DND-41 (cell line): ENCODE measurements at regions not wholly inside any gene's neighbourhood (a gene's known extent, or its start where the extent isn't known, plus 50 kb on each side); places are given as distances from the start of the nearest gene placed in this dataset.

Experiments used
- ATAC-seq: fragments of 200-7000 bp; cut with Tn5 transposase; 3 replicates; pipeline ENCODE4 v1.9.1; 2021; ENCODE audit warnings: low read depth; ENCODE audit not compliant: insufficient read depth
- DNase-seq: peaks from one replicate; pipeline ENCODE4 v3.0.0-alpha.2; 2020
- H2AFZ ChIP-seq: 2 replicates; pipeline ENCODE4 v1.6.0; 2012; ENCODE audit warnings: low read depth, low read length
- H3K27ac ChIP-seq: 2 replicates; pipeline ENCODE4 v1.5.1; 2012; ENCODE audit warnings: low read length, inconsistent platforms
- H3K27me3 ChIP-seq: fragments of 200-600 bp; sonication (generic); 2 replicates; pipeline ENCODE4 v1.6.0; 2012; ENCODE audit warnings: low read length, mild to moderate bottlenecking, inconsistent platforms; ENCODE audit not compliant: insufficient read depth, poor library complexity
- H3K36me3 ChIP-seq: 2 replicates; pipeline ENCODE4 v1.5.1; 2012; ENCODE audit warnings: low read length, inconsistent platforms; ENCODE audit not compliant: insufficient read depth
- H3K4me1 ChIP-seq: 2 replicates; pipeline ENCODE4 v1.5.1; 2012; ENCODE audit warnings: mild to moderate bottlenecking, low read length; ENCODE audit not compliant: insufficient read depth
- H3K4me2 ChIP-seq: 2 replicates; pipeline ENCODE4 v1.6.0; 2012; ENCODE audit warnings: mild to moderate bottlenecking, moderate library complexity, low read length, inconsistent platforms; ENCODE audit not compliant: insufficient read depth
- H3K4me3 ChIP-seq, 2 experiments: fragments of 200-600 bp in 1 of 2; shearing (Covaris generic) in 1 of 2; 2 replicates each; pipeline ENCODE4 v1.5.1; 2012 to 2016; ENCODE audit warnings: inconsistent platforms in 2 of 2, low read length in 2 of 2, mild to moderate bottlenecking in 2 of 2, low read depth in 1 of 2, moderate library complexity in 1 of 2
- H3K79me2 ChIP-seq: 2 replicates; pipeline ENCODE4 v1.6.0; 2012; ENCODE audit warnings: low read length, inconsistent platforms; ENCODE audit not compliant: insufficient read depth
- H3K9ac ChIP-seq: 2 replicates; pipeline ENCODE4 v1.6.0; 2012; ENCODE audit warnings: low read depth, mild to moderate bottlenecking, inconsistent platforms, low read length, moderate library complexity
- H3K9me3 ChIP-seq: 2 replicates; pipeline ENCODE4 v1.5.1; 2012; ENCODE audit warnings: low read length, moderate library complexity, mild to moderate bottlenecking, inconsistent platforms; ENCODE audit not compliant: insufficient read depth, severe bottlenecking
- H4K20me1 ChIP-seq: 2 replicates; pipeline ENCODE4 v1.6.0; 2012; ENCODE audit warnings: low read length; ENCODE audit not compliant: insufficient read depth
- CTCF ChIP-seq: IDR thresholded peaks from 2 replicates; pipeline ENCODE4 v1.5.1; 2012; ENCODE audit warnings: borderline replicate concordance, low read length, moderate library complexity, mild to moderate bottlenecking; ENCODE audit not compliant: poor library complexity, severe bottlenecking; ENCODE audit errors: extremely low read depth
- EZH2 ChIP-seq: IDR thresholded peaks from 3 replicates; pipeline ENCODE4 v1.6.1; 2012; ENCODE audit warnings: borderline replicate concordance, low read depth, mild to moderate bottlenecking, moderate library complexity, low read length, inconsistent platforms; ENCODE audit not compliant: severe bottlenecking

DNA sequence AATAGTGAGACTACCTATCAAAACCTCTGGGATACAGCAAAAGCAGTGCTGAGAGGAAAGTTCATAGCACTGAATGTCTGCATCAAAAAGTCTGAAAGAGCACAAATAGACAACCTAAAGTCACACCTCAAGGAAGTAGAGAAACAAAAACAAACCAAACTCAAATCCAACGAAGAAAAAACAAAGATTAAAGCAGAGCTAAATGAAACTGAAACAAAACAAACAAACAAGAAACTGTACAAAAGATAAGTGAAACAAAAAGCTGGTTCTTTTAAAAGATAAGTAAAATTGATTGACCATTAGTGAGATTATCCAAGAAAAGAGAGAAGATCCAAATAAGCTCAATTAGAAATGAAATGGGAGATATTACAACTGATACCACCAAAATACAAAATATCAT lies 378.3 kb upstream of the NDST4 start:
- Histone ChIP-seq H3K4me2 (no peak overlapping the region), H3K79me2 (no peaks in the 10 kb centered on the region), H4K20me1 (no peaks in the 10 kb centered on the region), H3K27ac (no peak overlapping the region), H3K4me3 (no peak overlapping the region), H3K9me3 (no peaks in the 10 kb centered on the region), H3K9ac (no peak overlapping the region), H2AFZ (no peak overlapping the region), H3K27me3 (no peaks in the 10 kb centered on the region), H3K4me1 (no peaks in the 10 kb centered on the region), H3K36me3 (no peaks in the 10 kb centered on the region)
- DNase-seq (no peak), ATAC-seq (no peak)
- no peak for TF ChIP-seq EZH2
- no peak for TF ChIP-seq CTCF

DNA sequence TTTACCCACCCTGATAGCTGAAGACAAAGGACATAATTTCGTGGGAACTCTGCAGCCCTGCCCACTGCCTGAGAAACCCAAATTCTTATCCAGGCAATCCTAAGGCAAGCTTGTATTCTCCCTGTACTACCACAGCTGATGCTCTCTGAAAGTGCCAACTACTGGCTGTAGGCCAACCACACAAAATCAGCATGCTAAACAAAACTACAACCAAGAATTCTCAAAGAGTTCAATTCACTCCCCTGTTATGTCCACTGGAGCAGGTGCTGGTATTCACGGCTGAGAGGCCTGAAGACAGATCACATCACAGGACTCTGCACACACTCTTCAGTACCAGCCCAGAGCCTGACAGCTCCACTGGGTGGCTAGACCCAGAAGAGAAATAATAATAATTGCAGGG lies 375.9 kb upstream of the NDST4 start:
- H3K4me1 ChIP-seq, result no peaks in the 10 kb centered on the region

DNA sequence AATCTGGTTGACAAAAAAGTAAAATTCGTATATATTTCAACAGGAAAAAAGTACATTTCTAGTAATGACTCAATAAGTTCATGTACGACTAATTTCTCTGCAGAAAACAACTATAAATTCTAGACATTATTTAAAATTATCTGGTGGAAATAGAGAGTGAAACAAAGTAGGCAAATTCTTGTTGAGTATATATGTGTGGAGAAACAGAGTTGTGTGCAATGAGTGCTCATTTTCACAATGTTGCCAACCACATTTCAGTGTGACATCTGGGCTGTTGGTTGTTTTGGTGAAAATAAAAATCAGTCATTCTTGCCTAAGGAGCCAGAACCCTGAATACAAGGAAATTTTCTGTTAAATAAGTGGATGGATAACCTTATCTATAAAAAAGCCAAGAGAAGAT lies 372.0 kb upstream of the NDST4 start:
- H3K9ac ChIP-seq, result no peak overlapping the region
- TF ChIP-seq EZH2, result no peak
- no peak for TF ChIP-seq CTCF
- ATAC-seq (no peak), DNase-seq (no peak)
- no peak overlapping the region for H3K4me2 ChIP-seq
- no peaks in the 10 kb centered on the region for H3K79me2 ChIP-seq
- no peak overlapping the region for H3K4me3 ChIP-seq
- no peak overlapping the region for H3K27ac ChIP-seq
- H4K20me1 ChIP-seq, result no peaks in the 10 kb centered on the region
- no peaks in the 10 kb centered on the region for H3K9me3 ChIP-seq
- no peaks in the 10 kb centered on the region for H3K36me3 ChIP-seq
- no peak overlapping the region for H2AFZ ChIP-seq
- no peaks in the 10 kb centered on the region for H3K27me3 ChIP-seq
- H3K4me1 ChIP-seq, result no peaks in the 10 kb centered on the region

More for the DNA sequence above, 375.9 kb upstream of the NDST4 start:
- H3K9ac ChIP-seq, result no peak overlapping the region
- H3K79me2 ChIP-seq, result no peaks in the 10 kb centered on the region
- TF ChIP-seq CTCF, result no peak
- TF ChIP-seq EZH2, result no peak
- no peak for DNase-seq
- no peak overlapping the region for H2AFZ ChIP-seq
- no peak overlapping the region for H3K4me2 ChIP-seq
- no peaks in the 10 kb centered on the region for H3K27me3 ChIP-seq
- no peak for ATAC-seq
- H3K4me3 ChIP-seq, result no peak overlapping the region
- no peaks in the 10 kb centered on the region for H4K20me1 ChIP-seq
- H3K36me3 ChIP-seq, result no peaks in the 10 kb centered on the region
- H3K27ac ChIP-seq, result no peak overlapping the region
- H3K9me3 ChIP-seq, result no peaks in the 10 kb centered on the region

DNA sequence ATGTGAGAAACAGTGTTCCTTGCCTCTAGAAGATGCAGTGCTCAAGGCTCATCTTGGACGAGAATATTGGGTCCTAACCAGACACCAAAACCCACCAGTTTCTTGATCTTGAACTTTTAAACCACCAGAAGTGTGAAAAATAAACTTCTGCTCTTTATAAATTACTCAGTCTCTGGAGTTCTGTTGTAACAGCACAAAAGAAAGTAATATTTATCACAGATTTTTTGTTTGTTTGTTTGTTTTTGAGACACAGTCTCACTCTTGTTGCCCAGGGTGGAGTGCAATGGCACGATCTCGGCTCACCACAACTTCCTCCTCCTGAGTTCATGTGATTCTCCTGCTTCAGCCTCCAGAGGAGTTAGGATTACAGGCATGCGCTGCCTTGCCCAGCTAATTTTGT lies 371.1 kb upstream of the NDST4 start:
- Histone ChIP-seq H3K27ac (no peak overlapping the region), H3K4me2 (no peak overlapping the region), H3K9me3 (no peaks in the 10 kb centered on the region), H3K4me3 (no peak overlapping the region), H3K79me2 (no peaks in the 10 kb centered on the region), H2AFZ (no peak overlapping the region), H3K4me1 (no peaks in the 10 kb centered on the region), H3K36me3 (no peaks in the 10 kb centered on the region), H3K9ac (no peak overlapping the region), H3K27me3 (no peaks in the 10 kb centered on the region), H4K20me1 (no peaks in the 10 kb centered on the region)
- ATAC-seq (no peak), DNase-seq (no peak)
- TF ChIP-seq EZH2 (no peak), CTCF (no peak)
